MCF 10A (cell line): ENCODE measurements at regions not wholly inside any gene's neighbourhood (a gene's known extent, or its start where the extent isn't known, plus 50 kb on each side); places are given as distances from the start of the nearest gene placed in this dataset.

Experiments
- BruUV-seq: library from RNA; stranded (reverse); fragments of 400-500 nt; replicated peaks from 2 replicates; lab custom pipeline; 2021; lab: Mats Ljungman, UMichigan
- CTCF ChIA-PET: fragments of 300-600 bp; sonication (Branson Sonifier 250); formaldehyde crosslinking; extraction: SDS; loops from one replicate; lab custom pipeline; 2021; ENCODE audit warnings: antibody characterized with exemption, inconsistent platforms; lab: Yijun Ruan, JAX
- POLR2A ChIA-PET: fragments of 300-600, 350-650 bp; sonication (Branson Sonifier 250); formaldehyde crosslinking; extraction: SDS; loops from one replicate; lab custom pipeline; 2020; ENCODE audit warnings: antibody characterized with exemption, inconsistent platforms; lab: Yijun Ruan, JAX
- DNase-seq: peaks from one replicate; pipeline ENCODE4 v3.0.0-alpha.2; 2018; ENCODE audit not compliant: unreplicated experiment
- H3K27ac Mint-ChIP-seq: one replicate; pipeline ENCODE4 v1.8.0; 2022; ENCODE audit warnings: mild to moderate bottlenecking, low read depth, mixed read lengths; ENCODE audit not compliant: unreplicated experiment
- H3K27me3 Mint-ChIP-seq: one replicate; pipeline ENCODE4 v1.8.0; 2022; ENCODE audit warnings: mixed read lengths; ENCODE audit not compliant: insufficient read depth, unreplicated experiment
- H3K36me3 Mint-ChIP-seq: one replicate; pipeline ENCODE4 v1.8.0; 2022; ENCODE audit warnings: mild to moderate bottlenecking, moderate library complexity, mixed read lengths; ENCODE audit not compliant: insufficient read depth, unreplicated experiment
- H3K4me1 Mint-ChIP-seq: one replicate; pipeline ENCODE4 v1.8.0; 2022; ENCODE audit warnings: mixed read lengths; ENCODE audit not compliant: insufficient read depth, unreplicated experiment
- H3K4me3 Mint-ChIP-seq: one replicate; pipeline ENCODE4 v1.8.0; 2022; ENCODE audit warnings: mild to moderate bottlenecking, moderate library complexity, mixed read lengths; ENCODE audit not compliant: unreplicated experiment
- H3K9me3 Mint-ChIP-seq: one replicate; pipeline ENCODE4 v1.8.0; 2022; ENCODE audit warnings: mixed read lengths; ENCODE audit not compliant: unreplicated experiment
- intact Hi-C: fragments of 100-400 bp; cut with micrococcal nuclease; formaldehyde crosslinking; loops from 2 replicates; pipeline ENCODE4 v1.14.1; 2022
- TF ChIP-seq, protein P1 (sequence below): fragments of 200-600 bp; IDR thresholded peaks from one replicate; pipeline ENCODE4 v1.8.0; 2022; ENCODE audit warnings: antibody characterized with exemption, mild to moderate bottlenecking; ENCODE audit not compliant: unreplicated experiment

DNA sequence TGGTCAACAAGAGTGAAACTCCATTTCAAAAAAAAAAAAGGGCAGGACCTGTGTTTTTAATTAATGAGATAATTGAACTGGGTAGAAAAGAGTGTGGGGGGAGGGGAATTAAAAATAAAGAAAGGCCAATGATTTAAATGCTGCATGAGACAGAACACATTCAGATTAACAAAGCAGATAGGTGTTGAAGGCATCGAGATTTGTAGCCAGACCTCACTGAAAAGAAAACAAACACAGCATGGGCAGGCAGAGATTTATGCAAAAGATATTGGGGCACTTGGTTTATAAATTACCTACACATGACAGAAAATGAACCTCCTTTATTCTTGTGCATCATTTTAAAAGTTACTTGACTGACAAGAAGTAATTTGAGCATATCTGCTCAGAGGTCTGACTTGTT is 354.0 kb upstream of the API5 start:
- ChIA-PET POLR2A (no interaction called here), CTCF (no interaction called here)
- TF ChIP-seq, protein P1, sequence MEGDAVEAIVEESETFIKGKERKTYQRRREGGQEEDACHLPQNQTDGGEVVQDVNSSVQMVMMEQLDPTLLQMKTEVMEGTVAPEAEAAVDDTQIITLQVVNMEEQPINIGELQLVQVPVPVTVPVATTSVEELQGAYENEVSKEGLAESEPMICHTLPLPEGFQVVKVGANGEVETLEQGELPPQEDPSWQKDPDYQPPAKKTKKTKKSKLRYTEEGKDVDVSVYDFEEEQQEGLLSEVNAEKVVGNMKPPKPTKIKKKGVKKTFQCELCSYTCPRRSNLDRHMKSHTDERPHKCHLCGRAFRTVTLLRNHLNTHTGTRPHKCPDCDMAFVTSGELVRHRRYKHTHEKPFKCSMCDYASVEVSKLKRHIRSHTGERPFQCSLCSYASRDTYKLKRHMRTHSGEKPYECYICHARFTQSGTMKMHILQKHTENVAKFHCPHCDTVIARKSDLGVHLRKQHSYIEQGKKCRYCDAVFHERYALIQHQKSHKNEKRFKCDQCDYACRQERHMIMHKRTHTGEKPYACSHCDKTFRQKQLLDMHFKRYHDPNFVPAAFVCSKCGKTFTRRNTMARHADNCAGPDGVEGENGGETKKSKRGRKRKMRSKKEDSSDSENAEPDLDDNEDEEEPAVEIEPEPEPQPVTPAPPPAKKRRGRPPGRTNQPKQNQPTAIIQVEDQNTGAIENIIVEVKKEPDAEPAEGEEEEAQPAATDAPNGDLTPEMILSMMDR = no peak
- Mint-ChIP-seq H3K27me3 (no peaks in the 10 kb centered on the region), H3K4me3 (no peak overlapping the region), H3K27ac (no peak overlapping the region), H3K9me3 (peaks cover 7% of the 10 kb centered on the region), H3K36me3 (no peaks in the 10 kb centered on the region), H3K4me1 (no peaks in the 10 kb centered on the region)
- no TSS peak for BruUV-seq
- DNase-seq = no peak
- intact Hi-C loops = no loop called here

- no peak overlapping the region for H3K27ac Mint-ChIP-seq
- intact Hi-C loops = no loop called here
- TF ChIP-seq, protein P1 = no peak
- DNase-seq = no peak
- H3K36me3 Mint-ChIP-seq = no peaks in the 10 kb centered on the region
- ChIA-PET CTCF (no interaction called here), POLR2A (no interaction called here)
- H3K9me3 Mint-ChIP-seq = peaks cover 7% of the 10 kb centered on the region
- no peaks in the 10 kb centered on the region for H3K27me3 Mint-ChIP-seq
- H3K4me3 Mint-ChIP-seq = no peak overlapping the region
- no peaks in the 10 kb centered on the region for H3K4me1 Mint-ChIP-seq
- BruUV-seq = no TSS peak
These were observed 353.2 kb upstream of the API5 start for GRCh38 chr11:42958635-42959034.

GRCh38 chr11:42960521-42961088 is 351.2 kb upstream of the API5 start:
- Mint-ChIP-seq H3K36me3 (no peaks in the 10 kb centered on the region), H3K4me3 (no peak overlapping the region), H3K4me1 (no peaks in the 10 kb centered on the region), H3K9me3 (peaks cover 14% of the 10 kb centered on the region), H3K27ac (no peak overlapping the region), H3K27me3 (no peaks in the 10 kb centered on the region)
- DNase-seq = no peak
- ChIA-PET CTCF (interaction anchor here (1.0 kb wide), 1 partner anchor 10 kb away, joined by 4 read pairs; no protein-coding TSS in a partner anchor), POLR2A (no interaction called here)
- no TSS peak for BruUV-seq
- TF ChIP-seq, protein P1 = no peak
- intact Hi-C loops = no loop called here

GRCh38 chr11:42967653-42968052 is 344.1 kb upstream of the API5 start:
- TF ChIP-seq, protein P1 = no peak
- no peak for DNase-seq
- Mint-ChIP-seq H3K36me3 (no peaks in the 10 kb centered on the region), H3K9me3 (peaks cover 26% of the 10 kb centered on the region), H3K27ac (no peak overlapping the region), H3K4me1 (no peaks in the 10 kb centered on the region), H3K27me3 (no peaks in the 10 kb centered on the region), H3K4me3 (no peak overlapping the region)
- ChIA-PET POLR2A (no interaction called here), CTCF (no interaction called here)
- BruUV-seq = no TSS peak
- intact Hi-C loops = no loop called here
